HepG2 (cell line): ENCODE measurements at regions not wholly inside any gene's neighbourhood (a gene's known extent, or its start where the extent isn't known, plus 50 kb on each side); places are given as distances from the start of the nearest gene placed in this dataset.

Source experiments
- ATAC-seq: fragments of 200-7000 bp; cut with Tn5 transposase; 3 replicates; pipeline ENCODE4 v1.9.1; 2020; ENCODE audit warnings: mild to moderate bottlenecking, moderate library complexity
- BruUV-seq: library from RNA; stranded (reverse); fragments of 400-500 nt; replicated peaks from 2 replicates; lab custom pipeline; 2021; lab: Mats Ljungman, UMichigan
- CTCF ChIA-PET: fragments of 300-600 bp; formaldehyde crosslinking; extraction: SDS; loops from one replicate; lab custom pipeline; 2021; ENCODE audit warnings: low total read pairs, inconsistent platforms, low intra/inter-chr PET ratio; lab: Yijun Ruan, JAX
- POLR2A ChIA-PET: fragments of 350-600 bp; sonication (Branson Sonifier 250); formaldehyde crosslinking; loops from one replicate; lab custom pipeline; 2020; ENCODE audit warnings: antibody characterized with exemption, inconsistent platforms; lab: Yijun Ruan, JAX
- DNase-seq: peaks from one replicate; pipeline ENCODE4 v3.0.0-alpha.2; 2015; ENCODE audit warnings: low spot score
- FAIRE-seq: peaks from 3 replicates; lab custom pipeline; 2011; peaks lifted over from hg19 to GRCh38; lab: Jason Lieb, UNC
- H2AFZ ChIP-seq: one replicate; pipeline ENCODE4 v1.6.1; 2011; ENCODE audit warnings: low read length, inconsistent platforms
- H3K27ac ChIP-seq: fragments of 300-600 bp; 3 replicates; pipeline ENCODE4 v1.8.0; 2011; ENCODE audit warnings: mixed run types, mild to moderate bottlenecking, mixed read lengths, low read length, inconsistent platforms; ENCODE audit not compliant: insufficient read depth; ENCODE audit errors: extremely low read length
- H3K27me3 ChIP-seq, 2 experiments: fragments of 200-600 bp in 1 of 2; 2 replicates in 1 of 2; 3 replicates in 1 of 2; pipeline versions ENCODE4 v1.6.0 to v1.8.0; 2011; ENCODE audit warnings: low read length in 2 of 2, mild to moderate bottlenecking in 2 of 2, moderate library complexity in 2 of 2, inconsistent platforms in 1 of 2; ENCODE audit not compliant: insufficient read depth in 2 of 2, control insufficient read depth in 1 of 2
- H3K36me3 ChIP-seq, 2 experiments: fragments of 200-600 bp in 1 of 2; replicated peaks in 1 of 2; 2 replicates in 1 of 2; 3 replicates in 1 of 2; pipeline versions ENCODE4 v1.5.1 to v1.8.0; 2011; ENCODE audit warnings: low read length in 2 of 2, inconsistent platforms in 1 of 2; ENCODE audit not compliant: insufficient read depth in 2 of 2, control insufficient read depth in 1 of 2
- H3K4me1 ChIP-seq: 2 replicates; pipeline ENCODE4 v1.5.1; 2012; ENCODE audit warnings: low read length, inconsistent platforms; ENCODE audit not compliant: insufficient read depth
- H3K4me2 ChIP-seq: 2 replicates; pipeline ENCODE4 v1.6.0; 2011; ENCODE audit warnings: low read depth, low read length, inconsistent platforms
- H3K4me3 ChIP-seq, 3 experiments: fragments of 200-600 bp in 1 of 3; sonication (generic), shearing (Covaris generic) in 1 of 3; replicated peaks in 1 of 3; 2 replicates each; pipeline ENCODE4 v1.5.1; 2011 to 2016; ENCODE audit warnings: low read length in 3 of 3, inconsistent platforms in 2 of 3, low read depth in 2 of 3, mild to moderate bottlenecking in 2 of 3, control low read depth in 1 of 3, mixed read lengths in 1 of 3; ENCODE audit not compliant: insufficient read depth in 1 of 3
- H3K79me2 ChIP-seq: one replicate; pipeline ENCODE4 v1.6.1; 2011; ENCODE audit warnings: low read length, inconsistent platforms; ENCODE audit not compliant: insufficient read depth
- H3K9ac ChIP-seq: 2 replicates; pipeline ENCODE4 v1.6.0; 2011; ENCODE audit warnings: mild to moderate bottlenecking, low read depth, low read length, inconsistent platforms; ENCODE audit not compliant: insufficient read depth
- H3K9me3 ChIP-seq: 2 replicates; pipeline ENCODE4 v1.5.1; 2012; ENCODE audit warnings: mild to moderate bottlenecking, low read length
- H4K20me1 ChIP-seq: 2 replicates; pipeline ENCODE4 v1.6.0; 2011; ENCODE audit warnings: inconsistent platforms, mild to moderate bottlenecking, low read length, moderate library complexity; ENCODE audit not compliant: insufficient read depth
- ZNF550 ChIP-seq: sonication (generic); formaldehyde crosslinking; IDR thresholded peaks from 2 replicates; pipeline ENCODE4 v1.4.0; 2020; ENCODE audit warnings: mild to moderate bottlenecking, missing genetic modification reagents, borderline replicate concordance
- WGBS: methylation state at CpG from one replicate; pipeline ENCODE4 v1.1.6; 2017; ENCODE audit warnings: low lambda C conversion rate; 5-methylcytosine and 5-hydroxymethylcytosine counted together
- in situ Hi-C: cut with HindIII; loops from 2 replicates; pipeline ENCODE4 v1.10.0; 2017; ENCODE audit warnings: low pct_unique_long_range_greater_than_20kb; ENCODE audit not compliant: extremely low pct_ligation_motif_present
- intact Hi-C: fragments of 100-400 bp; cut with micrococcal nuclease; formaldehyde crosslinking; loops from one replicate; pipeline ENCODE4 v1.10.0; 2022; ENCODE audit not compliant: unreplicated experiment
- TF ChIP-seq, protein P1 (sequence below): sonication (generic); formaldehyde crosslinking; conservative IDR thresholded peaks from 2 replicates; pipeline ENCODE4 v1.4.0; 2020; ENCODE audit warnings: missing genetic modification reagents
- TF ChIP-seq, protein P2 (sequence below): sonication (generic); formaldehyde crosslinking; IDR thresholded peaks from 2 replicates; pipeline ENCODE4 v1.4.0; 2020; ENCODE audit warnings: missing genetic modification reagents

DNA sequence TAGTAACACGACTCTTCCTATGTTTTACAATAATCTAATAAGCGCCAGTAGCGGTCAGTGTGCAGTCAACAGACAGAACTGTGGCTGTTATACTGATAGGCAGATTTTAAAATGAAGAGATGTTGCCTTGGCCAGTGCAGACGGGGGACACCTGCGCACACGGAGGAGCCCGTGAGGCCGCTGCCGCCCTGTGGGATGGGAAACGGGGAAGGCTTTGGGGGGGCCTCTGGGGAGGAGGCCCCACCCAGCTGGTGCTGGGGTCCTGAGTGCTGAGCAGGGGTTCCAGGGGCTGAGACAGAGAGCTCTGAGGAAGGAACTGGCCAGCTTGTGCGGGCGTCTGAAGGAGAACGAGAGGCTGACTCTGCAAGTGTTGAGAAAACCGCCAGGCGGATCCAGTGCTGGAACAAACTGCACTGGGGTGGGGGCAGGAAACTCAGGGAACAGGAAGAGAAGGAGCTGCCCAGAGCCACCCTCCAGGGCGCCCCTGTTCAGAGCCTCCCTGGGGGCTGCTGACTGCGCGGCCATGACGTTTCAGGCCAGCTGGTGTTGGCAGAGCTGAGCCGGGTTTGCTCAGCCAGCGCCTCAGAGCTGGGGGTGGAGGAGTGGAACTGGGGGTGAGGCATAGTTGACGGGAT is 426.4 kb downstream of the TCERG1L start:
- no peaks in the 10 kb centered on the region for H4K20me1 ChIP-seq
- no peak overlapping the region for H3K4me3 ChIP-seq
- H3K4me1 ChIP-seq: no peaks in the 10 kb centered on the region
- H3K27me3 ChIP-seq: peaks cover 7 to 11% of the 10 kb centered on the region in 2 experiments; a peak in 3 of 5 replicates
- no peak overlapping the region for H2AFZ ChIP-seq
- intact Hi-C loops: no loop called here
- H3K27ac ChIP-seq: no peak overlapping the region
- DNase-seq: no peak
- no peak for ATAC-seq
- no peak for FAIRE-seq
- H3K4me2 ChIP-seq: no peak overlapping the region
- 59% methylated on average over 18 of the region's 22 CpGs for WGBS
- TF ChIP-seq, protein P1, sequence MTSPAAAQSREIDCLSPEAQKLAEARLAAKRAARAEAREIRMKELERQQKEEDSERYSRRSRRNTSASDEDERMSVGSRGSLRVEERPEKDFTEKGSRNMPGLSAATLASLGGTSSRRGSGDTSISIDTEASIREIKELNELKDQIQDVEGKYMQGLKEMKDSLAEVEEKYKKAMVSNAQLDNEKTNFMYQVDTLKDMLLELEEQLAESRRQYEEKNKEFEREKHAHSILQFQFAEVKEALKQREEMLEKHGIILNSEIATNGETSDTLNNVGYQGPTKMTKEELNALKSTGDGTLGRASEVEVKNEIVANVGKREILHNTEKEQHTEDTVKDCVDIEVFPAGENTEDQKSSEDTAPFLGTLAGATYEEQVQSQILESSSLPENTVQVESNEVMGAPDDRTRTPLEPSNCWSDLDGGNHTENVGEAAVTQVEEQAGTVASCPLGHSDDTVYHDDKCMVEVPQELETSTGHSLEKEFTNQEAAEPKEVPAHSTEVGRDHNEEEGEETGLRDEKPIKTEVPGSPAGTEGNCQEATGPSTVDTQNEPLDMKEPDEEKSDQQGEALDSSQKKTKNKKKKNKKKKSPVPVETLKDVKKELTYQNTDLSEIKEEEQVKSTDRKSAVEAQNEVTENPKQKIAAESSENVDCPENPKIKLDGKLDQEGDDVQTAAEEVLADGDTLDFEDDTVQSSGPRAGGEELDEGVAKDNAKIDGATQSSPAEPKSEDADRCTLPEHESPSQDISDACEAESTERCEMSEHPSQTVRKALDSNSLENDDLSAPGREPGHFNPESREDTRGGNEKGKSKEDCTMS (CRISPR knock-in tag): no peak
- TF ChIP-seq, protein P2, sequence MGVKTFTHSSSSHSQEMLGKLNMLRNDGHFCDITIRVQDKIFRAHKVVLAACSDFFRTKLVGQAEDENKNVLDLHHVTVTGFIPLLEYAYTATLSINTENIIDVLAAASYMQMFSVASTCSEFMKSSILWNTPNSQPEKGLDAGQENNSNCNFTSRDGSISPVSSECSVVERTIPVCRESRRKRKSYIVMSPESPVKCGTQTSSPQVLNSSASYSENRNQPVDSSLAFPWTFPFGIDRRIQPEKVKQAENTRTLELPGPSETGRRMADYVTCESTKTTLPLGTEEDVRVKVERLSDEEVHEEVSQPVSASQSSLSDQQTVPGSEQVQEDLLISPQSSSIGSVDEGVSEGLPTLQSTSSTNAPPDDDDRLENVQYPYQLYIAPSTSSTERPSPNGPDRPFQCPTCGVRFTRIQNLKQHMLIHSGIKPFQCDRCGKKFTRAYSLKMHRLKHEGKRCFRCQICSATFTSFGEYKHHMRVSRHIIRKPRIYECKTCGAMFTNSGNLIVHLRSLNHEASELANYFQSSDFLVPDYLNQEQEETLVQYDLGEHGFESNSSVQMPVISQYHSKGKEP (CRISPR knock-in tag): no peak
- in situ Hi-C loops: no loop called here
- no peaks in the 10 kb centered on the region for H3K79me2 ChIP-seq
- BruUV-seq: no TSS peak
- H3K36me3 ChIP-seq: no peaks in the 10 kb centered on the region
- H3K9me3 ChIP-seq: no peaks in the 10 kb centered on the region
- ChIA-PET POLR2A (no interaction called here), CTCF (no interaction called here)
- no peak overlapping the region for H3K9ac ChIP-seq

DNA sequence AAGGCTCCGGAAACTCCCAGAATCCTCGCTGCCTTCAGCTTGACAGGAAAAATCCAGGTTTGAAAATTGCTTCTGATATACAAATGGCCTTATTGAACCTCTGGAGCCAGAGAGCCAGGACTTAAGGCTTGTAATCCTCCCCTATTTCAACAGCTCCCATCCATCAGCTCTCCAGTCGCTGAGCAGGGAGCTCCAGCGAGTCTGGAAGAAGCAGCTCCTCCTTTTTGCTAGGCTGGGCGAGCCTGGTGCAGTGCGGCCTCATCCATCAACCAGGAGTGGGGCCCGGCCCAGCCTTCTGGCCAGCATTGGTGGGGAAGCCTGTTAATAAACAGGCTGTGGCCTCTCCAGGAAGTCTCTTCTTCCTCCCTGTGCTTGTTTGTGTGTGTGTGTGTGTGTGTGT is 424.4 kb downstream of the TCERG1L start:
- in situ Hi-C loops (no loop called here), intact Hi-C loops (no loop called here)
- CTCF ChIA-PET: no interaction called here
- Histone ChIP-seq H3K4me1 (no peaks in the 10 kb centered on the region), H2AFZ (no peak overlapping the region), H4K20me1 (no peaks in the 10 kb centered on the region), H3K9ac (no peak overlapping the region), H3K9me3 (no peaks in the 10 kb centered on the region), H3K79me2 (no peaks in the 10 kb centered on the region), H3K27me3 (peaks cover 7 to 15% of the 10 kb centered on the region in 2 experiments; a peak in 3 of 5 replicates), H3K4me2 (no peak overlapping the region), H3K27ac (no peak overlapping the region), H3K36me3 (no peaks in the 10 kb centered on the region), H3K4me3 (no peak overlapping the region)
- ATAC-seq: no peak
- POLR2A ChIA-PET: no interaction called here
- 10% methylated on average over 7 of the region's 7 CpGs for WGBS
- DNase-seq: no peak
- no TSS peak for BruUV-seq
- FAIRE-seq: no peak
- no peak for TF ChIP-seq ZNF550 (CRISPR knock-in tag)
